HEK293 (cell line): ENCODE measurements at regions not wholly inside any gene's neighbourhood (a gene's known extent, or its start where the extent isn't known, plus 50 kb on each side); places are given as distances from the start of the nearest gene placed in this dataset.

Source experiments
- SP2 ChIP-seq: fragments of 450-650 bp; formaldehyde crosslinking; IDR thresholded peaks from 2 replicates; pipeline ENCODE4 v1.5.1; 2016; ENCODE audit warnings: missing biosample characterization, missing genetic modification characterization
- ZNF146 ChIP-seq: fragments of 450-650 bp; formaldehyde crosslinking; IDR thresholded peaks from 2 replicates; pipeline ENCODE4 v1.5.1; 2016; ENCODE audit warnings: missing biosample characterization, missing genetic modification characterization
- TF ChIP-seq, protein P1 (sequence below): fragments of 450-650 bp; formaldehyde crosslinking; IDR thresholded peaks from 2 replicates; pipeline ENCODE4 v1.5.1; 2016; ENCODE audit warnings: missing biosample characterization, missing genetic modification characterization

- TF ChIP-seq, protein P1, sequence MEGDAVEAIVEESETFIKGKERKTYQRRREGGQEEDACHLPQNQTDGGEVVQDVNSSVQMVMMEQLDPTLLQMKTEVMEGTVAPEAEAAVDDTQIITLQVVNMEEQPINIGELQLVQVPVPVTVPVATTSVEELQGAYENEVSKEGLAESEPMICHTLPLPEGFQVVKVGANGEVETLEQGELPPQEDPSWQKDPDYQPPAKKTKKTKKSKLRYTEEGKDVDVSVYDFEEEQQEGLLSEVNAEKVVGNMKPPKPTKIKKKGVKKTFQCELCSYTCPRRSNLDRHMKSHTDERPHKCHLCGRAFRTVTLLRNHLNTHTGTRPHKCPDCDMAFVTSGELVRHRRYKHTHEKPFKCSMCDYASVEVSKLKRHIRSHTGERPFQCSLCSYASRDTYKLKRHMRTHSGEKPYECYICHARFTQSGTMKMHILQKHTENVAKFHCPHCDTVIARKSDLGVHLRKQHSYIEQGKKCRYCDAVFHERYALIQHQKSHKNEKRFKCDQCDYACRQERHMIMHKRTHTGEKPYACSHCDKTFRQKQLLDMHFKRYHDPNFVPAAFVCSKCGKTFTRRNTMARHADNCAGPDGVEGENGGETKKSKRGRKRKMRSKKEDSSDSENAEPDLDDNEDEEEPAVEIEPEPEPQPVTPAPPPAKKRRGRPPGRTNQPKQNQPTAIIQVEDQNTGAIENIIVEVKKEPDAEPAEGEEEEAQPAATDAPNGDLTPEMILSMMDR (tag by site-specific recombination) = no peak
- TF ChIP-seq ZNF146 (tag by site-specific recombination) (no peak), SP2 (no peak)
Observed at GRCh38 chr11:122269824-122270223, 153.8 kb upstream of the BLID start.
